Suppressor macrophage treated with lipopolysaccharide for 4 hours (primary cell): ENCODE measurements at regions not wholly inside any gene's neighbourhood (a gene's known extent, or its start where the extent isn't known, plus 50 kb on each side); places are given as distances from the start of the nearest gene placed in this dataset.

Experiments used
- DNase-seq: peaks from one replicate; pipeline ENCODE4 v3.0.0-alpha.2; 2020

GRCh38 chr1:78436961-78437360, 53.8 kb upstream of the PTGFR start:
- DNase-seq = no peak

- no peak for DNase-seq
Observed at GRCh38 chr1:78437396-78437795, 53.4 kb upstream of the PTGFR start.

- DNase-seq = no peak
Observed at GRCh38 chr1:78437941-78438340, 52.8 kb upstream of the PTGFR start.

- DNase-seq = no peak
Observed at GRCh38 chr1:78440381-78440793, 50.4 kb upstream of the PTGFR start.
